HCT116 (cell line): ENCODE measurements at regions not wholly inside any gene's neighbourhood (a gene's known extent, or its start where the extent isn't known, plus 50 kb on each side); places are given as distances from the start of the nearest gene placed in this dataset.

Source experiments
- ATAC-seq: fragments of 200-7000 bp; cut with Tn5 transposase; 2 replicates; pipeline ENCODE4 v1.9.1; 2020; ENCODE audit warnings: mild to moderate bottlenecking, moderate library complexity
- BruUV-seq: library from RNA; stranded (reverse); fragments of 400-500 nt; replicated peaks from 2 replicates; lab custom pipeline; 2021; lab: Mats Ljungman, UMichigan
- CTCF ChIA-PET: fragments of 300-600 bp; sonication (Branson Sonifier 250); formaldehyde crosslinking; loops from one replicate; lab custom pipeline; 2021; ENCODE audit warnings: antibody characterized with exemption; lab: Charles Lee
- POLR2A ChIA-PET: fragments of 300-600, 350-600 bp; sonication (Branson Sonifier 250); formaldehyde crosslinking; loops from one replicate; lab custom pipeline; 2021; ENCODE audit warnings: antibody characterized with exemption; lab: Charles Lee
- RAD21 ChIA-PET, 2 experiments: fragments of 300-600 bp; sonication (Branson Sonifier 250); formaldehyde crosslinking; loops; one replicate each; lab custom pipeline; 2023; ENCODE audit warnings: low total read pairs in 2 of 2; ENCODE audit not compliant: uncharacterized antibody in 2 of 2, unreplicated experiment in 2 of 2, low non-redundant PET in 1 of 2; lab: Charles Lee
- DNase-seq: peaks from one replicate; pipeline ENCODE4 v3.0.0-alpha.2; 2010; ENCODE audit warnings: low read depth, low spot score
- H2AFZ ChIP-seq: fragments of 200-600 bp; shearing (Covaris generic), sonication (generic); 2 replicates; pipeline ENCODE4 v1.6.1; 2017; ENCODE audit warnings: low read depth, mixed run types, mixed read lengths, antibody characterized with exemption, low read length; ENCODE audit not compliant: poor library complexity, severe bottlenecking
- H3K27ac ChIP-seq: 2 replicates; pipeline ENCODE4 v1.5.1; 2012; ENCODE audit warnings: low read depth, low read length
- H3K27me3 ChIP-seq: fragments of 200-600 bp; sonication (generic); 2 replicates; pipeline ENCODE4 v1.6.1; 2016; ENCODE audit warnings: mixed run types, low read length, mixed read lengths; ENCODE audit not compliant: insufficient read depth
- H3K36me3 ChIP-seq, 2 experiments: fragments of 200-500 bp in 1 of 2; fragments of 200-600 bp in 1 of 2; sonication (Bioruptor generic) in 1 of 2; sonication (generic) in 1 of 2; 2 replicates each; pipeline versions ENCODE4 v1.5.1 to v1.6.1; 2014 to 2016; ENCODE audit warnings: low read length in 2 of 2, inconsistent platforms in 1 of 2, mixed read lengths in 1 of 2, mixed run types in 1 of 2; ENCODE audit not compliant: insufficient read depth in 2 of 2, control insufficient read depth in 1 of 2
- H3K4me1 ChIP-seq, 2 experiments: fragments of 200-600 bp in 1 of 2; sonication (generic) in 1 of 2; 2 replicates each; pipeline versions ENCODE4 v1.5.1 to v1.6.1; 2012 to 2017; ENCODE audit warnings: low read length in 2 of 2, inconsistent platforms in 1 of 2, mild to moderate bottlenecking in 1 of 2, mixed read lengths in 1 of 2, mixed run types in 1 of 2, moderate library complexity in 1 of 2; ENCODE audit not compliant: insufficient read depth in 2 of 2, control insufficient read depth in 1 of 2
- H3K4me2 ChIP-seq: fragments of 200-600 bp; sonication (generic); 2 replicates; pipeline ENCODE4 v1.6.1; 2017; ENCODE audit warnings: mixed run types, low read length, mixed read lengths
- H3K4me3 ChIP-seq, 2 experiments: fragments of 200-600 bp in 1 of 2; sonication (generic) in 1 of 2; replicated peaks in 1 of 2; 2 replicates each; pipeline ENCODE4 v1.5.1; 2011 to 2016; ENCODE audit warnings: low read length in 2 of 2, control low read depth in 1 of 2, low read depth in 1 of 2, mild to moderate bottlenecking in 1 of 2, mixed read lengths in 1 of 2, mixed run types in 1 of 2
- H3K79me2 ChIP-seq: fragments of 200-600 bp; sonication (generic); 2 replicates; pipeline ENCODE4 v1.6.1; 2017; ENCODE audit warnings: mild to moderate bottlenecking, mixed run types, low read length, moderate library complexity, mixed read lengths; ENCODE audit not compliant: insufficient read depth
- H3K9ac ChIP-seq: fragments of 200-600 bp; sonication (generic); 2 replicates; pipeline ENCODE4 v1.6.1; 2016; ENCODE audit warnings: low read length, mixed read lengths
- H3K9me2 ChIP-seq: fragments of 200-600 bp; sonication (generic), shearing (Covaris generic); 2 replicates; pipeline ENCODE4 v1.6.1; 2017; ENCODE audit warnings: mixed run types, mild to moderate bottlenecking, moderate library complexity; ENCODE audit not compliant: insufficient read depth
- H3K9me3 ChIP-seq, 2 experiments: fragments of 200-500 bp in 1 of 2; fragments of 200-600 bp in 1 of 2; sonication (Bioruptor generic) in 1 of 2; sonication (generic) in 1 of 2; 2 replicates each; pipeline ENCODE4 v1.6.1; 2014 to 2017; ENCODE audit warnings: low read length in 2 of 2, mixed read lengths in 2 of 2, inconsistent platforms in 1 of 2, low read depth in 1 of 2, mild to moderate bottlenecking in 1 of 2, mixed run types in 1 of 2, moderate library complexity in 1 of 2; ENCODE audit not compliant: control insufficient read depth in 1 of 2, insufficient read depth in 1 of 2
- H4K20me1 ChIP-seq: fragments of 200-600 bp; sonication (generic), shearing (Covaris generic); 2 replicates; pipeline ENCODE4 v1.6.1; 2017; ENCODE audit warnings: mixed run types, mild to moderate bottlenecking, moderate library complexity; ENCODE audit not compliant: insufficient read depth
- CBX3 ChIP-seq: IDR thresholded peaks from 2 replicates; pipeline ENCODE4 v1.6.1; 2012; ENCODE audit warnings: low read depth
- CEBPB ChIP-seq: IDR thresholded peaks from 2 replicates; pipeline ENCODE4 v1.6.1; 2012; ENCODE audit warnings: low read depth
- EGR1 ChIP-seq: IDR thresholded peaks from 2 replicates; pipeline ENCODE4 v1.6.1; 2012; ENCODE audit warnings: low read depth
- ELF1 ChIP-seq: IDR thresholded peaks from 2 replicates; pipeline ENCODE4 v1.6.1; 2012; ENCODE audit warnings: low read depth, borderline replicate concordance
- EZH2 ChIP-seq: fragments of 200-600 bp; sonication (generic); IDR thresholded peaks from 2 replicates; pipeline ENCODE4 v1.6.1; 2017; ENCODE audit warnings: antibody characterized with exemption, mixed run types
- EZH2phosphoT487 ChIP-seq: fragments of 200-600 bp; IDR thresholded peaks from 2 replicates; pipeline ENCODE4 v1.6.1; 2018; ENCODE audit warnings: antibody characterized with exemption, borderline replicate concordance
- JUND ChIP-seq: IDR thresholded peaks from 2 replicates; pipeline ENCODE4 v1.6.1; 2012
- POLR2A ChIP-seq: IDR thresholded peaks from 2 replicates; pipeline ENCODE4 v1.7.0; 2011; ENCODE audit warnings: borderline replicate concordance; ENCODE audit not compliant: insufficient read depth, insufficient read length; ENCODE audit errors: extremely low read depth
- POLR2AphosphoS5 ChIP-seq: IDR thresholded peaks from 2 replicates; pipeline ENCODE4 v1.6.1; 2011; ENCODE audit warnings: mild to moderate bottlenecking, low read depth, low read length, moderate library complexity
- RAD21 ChIP-seq: IDR thresholded peaks from 2 replicates; pipeline ENCODE4 v1.6.1; 2012; ENCODE audit warnings: low read depth, mild to moderate bottlenecking
- SRF ChIP-seq: IDR thresholded peaks from 2 replicates; pipeline ENCODE4 v1.6.1; 2012; ENCODE audit warnings: low read depth
- TCF7L2 ChIP-seq: IDR thresholded peaks from 2 replicates; pipeline ENCODE4 v1.7.0; 2011; ENCODE audit warnings: borderline replicate concordance, inconsistent platforms; ENCODE audit not compliant: insufficient read depth, insufficient read length; ENCODE audit errors: extremely low read depth
- ZFX ChIP-seq: fragments of 450-650 bp; IDR thresholded peaks from 2 replicates; pipeline ENCODE4 v1.6.1; 2017
- intact Hi-C: fragments of 100-400 bp; cut with micrococcal nuclease; formaldehyde crosslinking; loops from 2 replicates; pipeline ENCODE4 v1.10.0; 2022
- TF ChIP-seq, protein P1 (sequence below): IDR thresholded peaks from 2 replicates; pipeline ENCODE4 v1.6.1; 2012
- TF ChIP-seq, protein P2 (sequence below): IDR thresholded peaks from 2 replicates; pipeline ENCODE4 v1.6.1; 2012; ENCODE audit warnings: low read depth
- TF ChIP-seq, protein P3 (sequence below): IDR thresholded peaks from 2 replicates; pipeline ENCODE4 v1.6.1; 2011; ENCODE audit warnings: mild to moderate bottlenecking, low read length, moderate library complexity; ENCODE audit not compliant: insufficient replicate concordance; ENCODE audit errors: extremely low read depth
- TF ChIP-seq, protein P4 (sequence below), 3 experiments: fragments of 200-600 bp in 1 of 3; sonication (generic) in 1 of 3; IDR thresholded peaks in 2 of 3; conservative IDR thresholded peaks in 1 of 3; 2 replicates each; pipeline ENCODE4 v1.5.1; 2012 to 2017; ENCODE audit warnings: low read depth in 2 of 3, low read length in 2 of 3, antibody characterized with exemption in 1 of 3, borderline replicate concordance in 1 of 3, control low read depth in 1 of 3, mild to moderate bottlenecking in 1 of 3, mixed read lengths in 1 of 3, mixed run types in 1 of 3, moderate library complexity in 1 of 3; ENCODE audit not compliant: insufficient read depth in 1 of 3

DNA sequence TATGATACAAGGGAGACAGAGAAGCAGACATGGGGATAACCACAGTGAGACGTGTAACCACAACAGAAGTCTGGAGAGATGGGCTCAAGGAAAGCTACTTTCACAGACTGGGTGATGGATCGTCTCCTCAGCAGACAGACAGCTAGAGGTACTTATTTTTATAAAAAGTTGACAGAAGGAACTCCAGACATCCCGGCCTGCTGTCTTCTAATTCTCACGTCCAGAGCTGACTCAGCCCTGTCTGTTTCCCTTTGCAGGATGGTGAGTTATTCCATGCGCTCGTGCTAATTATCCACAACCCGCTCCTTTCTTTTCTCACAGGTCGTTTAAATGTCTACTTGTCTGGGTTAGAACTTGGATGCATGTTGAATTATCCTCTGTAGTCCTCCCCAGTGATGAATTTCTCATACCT is 304.5 kb downstream of the CWC27 start:
- no peaks in the 10 kb centered on the region for H3K36me3 ChIP-seq
- H3K27me3 ChIP-seq, result no peaks in the 10 kb centered on the region
- H3K9me2 ChIP-seq, result no peaks in the 10 kb centered on the region
- DNase-seq (no peak), ATAC-seq (no peak)
- ChIA-PET POLR2A (no interaction called here), RAD21 (no interaction called here), CTCF (no interaction called here)
- H3K9ac ChIP-seq, result no peak overlapping the region
- H2AFZ ChIP-seq, result no peak overlapping the region
- H3K4me2 ChIP-seq, result no peak overlapping the region
- H3K4me1 ChIP-seq, result peaks cover 3 to 4% of the 10 kb centered on the region in 2 experiments; a peak in 2 of 4 replicates
- TF ChIP-seq POLR2A (no peak), TCF7L2 (no peak), EZH2phosphoT487 (no peak), POLR2AphosphoS5 (no peak), JUND (no peak), CEBPB (no peak), EZH2 (no peak), RAD21 (no peak), SRF (no peak), ZFX (no peak), ELF1 (no peak), CBX3 (no peak), EGR1 (no peak)
- TF ChIP-seq, protein P1, sequence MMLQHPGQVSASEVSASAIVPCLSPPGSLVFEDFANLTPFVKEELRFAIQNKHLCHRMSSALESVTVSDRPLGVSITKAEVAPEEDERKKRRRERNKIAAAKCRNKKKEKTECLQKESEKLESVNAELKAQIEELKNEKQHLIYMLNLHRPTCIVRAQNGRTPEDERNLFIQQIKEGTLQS, result no peak
- TF ChIP-seq, protein P2, sequence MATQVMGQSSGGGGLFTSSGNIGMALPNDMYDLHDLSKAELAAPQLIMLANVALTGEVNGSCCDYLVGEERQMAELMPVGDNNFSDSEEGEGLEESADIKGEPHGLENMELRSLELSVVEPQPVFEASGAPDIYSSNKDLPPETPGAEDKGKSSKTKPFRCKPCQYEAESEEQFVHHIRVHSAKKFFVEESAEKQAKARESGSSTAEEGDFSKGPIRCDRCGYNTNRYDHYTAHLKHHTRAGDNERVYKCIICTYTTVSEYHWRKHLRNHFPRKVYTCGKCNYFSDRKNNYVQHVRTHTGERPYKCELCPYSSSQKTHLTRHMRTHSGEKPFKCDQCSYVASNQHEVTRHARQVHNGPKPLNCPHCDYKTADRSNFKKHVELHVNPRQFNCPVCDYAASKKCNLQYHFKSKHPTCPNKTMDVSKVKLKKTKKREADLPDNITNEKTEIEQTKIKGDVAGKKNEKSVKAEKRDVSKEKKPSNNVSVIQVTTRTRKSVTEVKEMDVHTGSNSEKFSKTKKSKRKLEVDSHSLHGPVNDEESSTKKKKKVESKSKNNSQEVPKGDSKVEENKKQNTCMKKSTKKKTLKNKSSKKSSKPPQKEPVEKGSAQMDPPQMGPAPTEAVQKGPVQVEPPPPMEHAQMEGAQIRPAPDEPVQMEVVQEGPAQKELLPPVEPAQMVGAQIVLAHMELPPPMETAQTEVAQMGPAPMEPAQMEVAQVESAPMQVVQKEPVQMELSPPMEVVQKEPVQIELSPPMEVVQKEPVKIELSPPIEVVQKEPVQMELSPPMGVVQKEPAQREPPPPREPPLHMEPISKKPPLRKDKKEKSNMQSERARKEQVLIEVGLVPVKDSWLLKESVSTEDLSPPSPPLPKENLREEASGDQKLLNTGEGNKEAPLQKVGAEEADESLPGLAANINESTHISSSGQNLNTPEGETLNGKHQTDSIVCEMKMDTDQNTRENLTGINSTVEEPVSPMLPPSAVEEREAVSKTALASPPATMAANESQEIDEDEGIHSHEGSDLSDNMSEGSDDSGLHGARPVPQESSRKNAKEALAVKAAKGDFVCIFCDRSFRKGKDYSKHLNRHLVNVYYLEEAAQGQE, result no peak
- TF ChIP-seq, protein P3, sequence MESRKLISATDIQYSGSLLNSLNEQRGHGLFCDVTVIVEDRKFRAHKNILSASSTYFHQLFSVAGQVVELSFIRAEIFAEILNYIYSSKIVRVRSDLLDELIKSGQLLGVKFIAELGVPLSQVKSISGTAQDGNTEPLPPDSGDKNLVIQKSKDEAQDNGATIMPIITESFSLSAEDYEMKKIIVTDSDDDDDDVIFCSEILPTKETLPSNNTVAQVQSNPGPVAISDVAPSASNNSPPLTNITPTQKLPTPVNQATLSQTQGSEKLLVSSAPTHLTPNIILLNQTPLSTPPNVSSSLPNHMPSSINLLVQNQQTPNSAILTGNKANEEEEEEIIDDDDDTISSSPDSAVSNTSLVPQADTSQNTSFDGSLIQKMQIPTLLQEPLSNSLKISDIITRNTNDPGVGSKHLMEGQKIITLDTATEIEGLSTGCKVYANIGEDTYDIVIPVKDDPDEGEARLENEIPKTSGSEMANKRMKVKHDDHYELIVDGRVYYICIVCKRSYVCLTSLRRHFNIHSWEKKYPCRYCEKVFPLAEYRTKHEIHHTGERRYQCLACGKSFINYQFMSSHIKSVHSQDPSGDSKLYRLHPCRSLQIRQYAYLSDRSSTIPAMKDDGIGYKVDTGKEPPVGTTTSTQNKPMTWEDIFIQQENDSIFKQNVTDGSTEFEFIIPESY, result no peak
- TF ChIP-seq, protein P4, sequence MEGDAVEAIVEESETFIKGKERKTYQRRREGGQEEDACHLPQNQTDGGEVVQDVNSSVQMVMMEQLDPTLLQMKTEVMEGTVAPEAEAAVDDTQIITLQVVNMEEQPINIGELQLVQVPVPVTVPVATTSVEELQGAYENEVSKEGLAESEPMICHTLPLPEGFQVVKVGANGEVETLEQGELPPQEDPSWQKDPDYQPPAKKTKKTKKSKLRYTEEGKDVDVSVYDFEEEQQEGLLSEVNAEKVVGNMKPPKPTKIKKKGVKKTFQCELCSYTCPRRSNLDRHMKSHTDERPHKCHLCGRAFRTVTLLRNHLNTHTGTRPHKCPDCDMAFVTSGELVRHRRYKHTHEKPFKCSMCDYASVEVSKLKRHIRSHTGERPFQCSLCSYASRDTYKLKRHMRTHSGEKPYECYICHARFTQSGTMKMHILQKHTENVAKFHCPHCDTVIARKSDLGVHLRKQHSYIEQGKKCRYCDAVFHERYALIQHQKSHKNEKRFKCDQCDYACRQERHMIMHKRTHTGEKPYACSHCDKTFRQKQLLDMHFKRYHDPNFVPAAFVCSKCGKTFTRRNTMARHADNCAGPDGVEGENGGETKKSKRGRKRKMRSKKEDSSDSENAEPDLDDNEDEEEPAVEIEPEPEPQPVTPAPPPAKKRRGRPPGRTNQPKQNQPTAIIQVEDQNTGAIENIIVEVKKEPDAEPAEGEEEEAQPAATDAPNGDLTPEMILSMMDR (IDR thresholded peaks at IDR 0.05 in 2 of 3, conservative IDR thresholded peaks at IDR 0.05 in 1 of 3; ENCODE audit: borderline replicate concordance in 1 of 3, insufficient read depth in 1 of 3, low read depth in 2 of 3, low read length in 2 of 3), result no peak
- H3K4me3 ChIP-seq, result no peak overlapping the region
- no peaks in the 10 kb centered on the region for H3K79me2 ChIP-seq
- H3K27ac ChIP-seq, result no peak overlapping the region
- no peaks in the 10 kb centered on the region for H4K20me1 ChIP-seq
- no peaks in the 10 kb centered on the region for H3K9me3 ChIP-seq
- intact Hi-C loops, result loop anchor here (10.0 kb wide), 1 partner anchor 412 kb away; the partner anchor contains the start of gene ADAMTS6
- no TSS peak for BruUV-seq
